Fibroblast of villous mesenchyme (primary cell): ENCODE measurements at regions not wholly inside any gene's neighbourhood (a gene's known extent, or its start where the extent isn't known, plus 50 kb on each side); places are given as distances from the start of the nearest gene placed in this dataset.

Experiments used
- DNase-seq: peaks from one replicate; pipeline ENCODE4 v3.0.0-alpha.2; 2010; ENCODE audit warnings: low read depth
- H3K4me3 ChIP-seq: 2 replicates; pipeline ENCODE4 v1.5.1; 2011; ENCODE audit warnings: low read depth, mild to moderate bottlenecking, low read length
- TF ChIP-seq, protein P1 (sequence below): IDR thresholded peaks from 2 replicates; pipeline ENCODE4 v1.5.1; 2012; ENCODE audit warnings: low read depth, mild to moderate bottlenecking, low read length; ENCODE audit not compliant: insufficient read depth

DNA sequence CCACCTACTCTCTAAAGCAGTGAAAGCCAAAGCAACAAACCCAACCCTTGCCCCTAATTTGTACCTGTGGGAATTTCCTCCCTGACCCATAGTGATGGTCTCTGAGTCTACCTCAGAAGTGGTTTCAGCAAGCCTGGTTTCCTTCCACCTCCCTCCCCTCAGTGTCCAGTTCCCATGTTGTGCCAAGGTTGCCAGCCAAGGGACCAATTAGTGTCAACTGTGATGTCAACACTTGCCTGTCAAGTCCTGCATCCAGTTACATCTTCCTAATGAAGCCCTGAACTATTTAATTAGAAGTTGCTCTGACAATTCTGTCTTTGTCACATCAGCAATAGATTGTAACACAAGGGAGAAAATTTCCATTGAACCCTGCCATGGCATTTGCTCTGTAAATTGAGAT is 194.4 kb upstream of the CCDC196 start:
- TF ChIP-seq, protein P1, sequence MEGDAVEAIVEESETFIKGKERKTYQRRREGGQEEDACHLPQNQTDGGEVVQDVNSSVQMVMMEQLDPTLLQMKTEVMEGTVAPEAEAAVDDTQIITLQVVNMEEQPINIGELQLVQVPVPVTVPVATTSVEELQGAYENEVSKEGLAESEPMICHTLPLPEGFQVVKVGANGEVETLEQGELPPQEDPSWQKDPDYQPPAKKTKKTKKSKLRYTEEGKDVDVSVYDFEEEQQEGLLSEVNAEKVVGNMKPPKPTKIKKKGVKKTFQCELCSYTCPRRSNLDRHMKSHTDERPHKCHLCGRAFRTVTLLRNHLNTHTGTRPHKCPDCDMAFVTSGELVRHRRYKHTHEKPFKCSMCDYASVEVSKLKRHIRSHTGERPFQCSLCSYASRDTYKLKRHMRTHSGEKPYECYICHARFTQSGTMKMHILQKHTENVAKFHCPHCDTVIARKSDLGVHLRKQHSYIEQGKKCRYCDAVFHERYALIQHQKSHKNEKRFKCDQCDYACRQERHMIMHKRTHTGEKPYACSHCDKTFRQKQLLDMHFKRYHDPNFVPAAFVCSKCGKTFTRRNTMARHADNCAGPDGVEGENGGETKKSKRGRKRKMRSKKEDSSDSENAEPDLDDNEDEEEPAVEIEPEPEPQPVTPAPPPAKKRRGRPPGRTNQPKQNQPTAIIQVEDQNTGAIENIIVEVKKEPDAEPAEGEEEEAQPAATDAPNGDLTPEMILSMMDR = no peak
- no peak for DNase-seq
- H3K4me3 ChIP-seq = no peak overlapping the region

DNA sequence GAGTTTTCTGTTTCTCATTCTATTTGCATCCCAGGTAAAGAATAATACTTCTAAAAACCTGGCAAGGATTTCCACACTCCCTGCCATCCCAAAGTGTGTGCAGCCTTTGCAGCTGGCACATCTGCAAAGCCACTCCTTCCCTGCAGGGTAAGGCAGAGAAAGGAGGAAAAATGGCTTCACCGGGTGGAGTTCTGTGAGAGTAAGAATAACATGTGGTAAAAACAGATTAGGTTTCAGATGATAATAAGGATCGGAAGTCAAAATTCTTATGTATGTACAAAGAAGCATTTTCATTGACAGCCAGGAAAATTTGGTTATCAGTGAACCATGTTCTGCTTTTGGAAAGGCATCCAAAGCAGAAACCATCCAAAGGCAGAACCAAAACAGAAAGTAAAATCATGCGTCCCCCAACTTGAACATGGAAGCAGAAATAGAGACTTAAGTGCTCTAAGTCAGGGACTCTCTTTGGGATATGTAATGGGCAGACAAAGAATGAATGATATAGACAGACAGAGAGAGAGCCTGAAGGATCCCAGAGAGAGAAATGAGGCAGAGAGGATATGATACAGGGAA is 192.6 kb upstream of the CCDC196 start:
- DNase-seq = no peak
- TF ChIP-seq, protein P1 = no peak
- no peak overlapping the region for H3K4me3 ChIP-seq

DNA sequence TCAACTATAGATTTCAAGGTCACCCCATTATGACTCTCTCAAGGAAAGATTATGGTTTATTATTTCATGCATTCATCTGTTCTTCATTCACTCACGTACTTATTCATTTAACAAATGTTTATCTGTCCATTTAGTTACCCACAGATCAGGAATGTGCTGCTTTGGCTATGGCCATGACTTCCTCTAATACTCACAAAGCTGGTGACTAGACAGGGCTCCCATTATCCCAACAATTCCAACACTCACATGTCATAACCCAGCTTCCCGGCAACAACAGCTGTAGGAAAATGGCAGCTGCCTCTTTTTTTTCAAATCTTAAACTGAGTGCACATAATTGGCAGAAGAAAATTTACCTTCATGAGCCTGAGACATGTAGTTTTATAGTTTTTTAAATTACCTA is 190.8 kb upstream of the CCDC196 start:
- no peak overlapping the region for H3K4me3 ChIP-seq
- TF ChIP-seq, protein P1 = no peak
- DNase-seq = no peak

DNA sequence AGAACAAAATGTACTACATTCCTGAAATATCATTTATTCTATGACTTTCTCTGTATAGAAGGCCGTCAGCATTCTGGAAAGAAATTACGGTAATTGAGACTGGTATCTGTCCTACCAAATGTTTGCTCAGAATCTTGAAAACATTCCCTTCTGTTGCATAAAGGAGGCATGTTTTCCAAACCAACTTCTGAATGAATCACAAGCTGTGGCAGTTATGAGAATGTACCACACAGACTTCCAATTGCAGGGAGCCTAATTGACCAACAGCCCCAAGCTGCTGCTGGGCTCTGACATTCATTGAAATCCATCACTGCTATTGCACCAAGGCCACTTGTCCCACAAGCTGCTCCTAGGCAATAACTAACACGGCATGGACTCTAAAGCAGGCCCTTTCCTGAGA is 185.3 kb upstream of the CCDC196 start:
- H3K4me3 ChIP-seq = no peak overlapping the region
- TF ChIP-seq, protein P1 = no peak
- no peak for DNase-seq

DNA sequence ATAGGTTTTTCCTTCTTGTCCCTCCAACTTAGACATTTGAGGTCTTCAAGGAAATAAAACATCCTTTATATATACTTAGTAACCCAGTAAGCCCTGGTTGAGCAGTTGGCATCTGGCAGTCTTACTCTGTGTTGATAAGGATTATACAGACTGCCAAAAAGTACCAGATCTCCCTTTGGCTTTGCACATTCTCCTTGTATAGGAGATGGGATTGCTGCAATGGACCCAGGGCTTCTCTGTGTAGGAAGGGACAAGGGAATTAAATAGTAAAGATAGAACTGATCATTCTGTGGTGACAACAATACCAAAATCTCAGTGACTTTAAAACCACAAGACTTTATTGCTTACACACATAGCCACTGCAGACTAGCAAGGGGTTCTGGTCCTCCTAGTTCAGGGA is 180.1 kb upstream of the CCDC196 start:
- TF ChIP-seq, protein P1 = no peak
- H3K4me3 ChIP-seq = no peak overlapping the region
- no peak for DNase-seq

DNA sequence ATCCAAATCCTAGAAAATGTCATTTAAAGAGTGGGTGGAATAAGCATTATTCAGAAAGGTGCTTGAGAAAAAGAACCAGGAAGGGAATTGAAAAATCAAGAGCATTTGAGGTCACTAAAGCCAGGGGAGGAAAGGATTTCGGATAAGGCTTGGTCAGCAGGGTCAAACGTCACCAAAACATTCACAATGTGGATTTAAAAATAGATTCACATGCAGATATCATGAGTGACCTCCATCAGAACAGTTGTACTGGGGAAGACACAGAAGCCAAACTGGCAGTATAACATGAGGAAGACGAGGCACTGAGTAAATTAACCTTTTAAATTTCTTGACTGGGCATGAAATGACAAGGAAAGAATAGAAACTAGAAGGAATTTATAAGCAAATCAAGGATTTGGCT is 175.1 kb upstream of the CCDC196 start:
- no peak for DNase-seq
- TF ChIP-seq, protein P1 = no peak

DNA sequence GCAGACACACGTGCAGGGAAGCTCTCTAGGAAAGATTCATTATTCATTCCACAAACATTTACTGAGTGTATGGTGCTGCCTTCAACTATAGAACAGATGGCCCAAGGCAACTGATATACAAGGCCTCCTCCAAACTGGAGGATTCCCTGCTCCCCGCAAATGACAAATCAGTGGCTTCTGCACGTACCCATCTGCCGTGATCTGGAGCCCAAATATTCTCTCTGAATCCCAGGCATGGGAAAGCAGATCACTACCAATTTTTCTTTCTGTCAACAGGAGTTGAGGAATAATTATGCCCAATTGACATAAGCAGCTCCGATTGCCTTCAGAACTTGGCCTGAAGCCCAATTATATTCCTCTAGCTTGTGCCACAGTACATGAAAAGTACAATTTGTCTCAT is 174.2 kb upstream of the CCDC196 start:
- no peak for DNase-seq
- TF ChIP-seq, protein P1 = no peak
- no peak overlapping the region for H3K4me3 ChIP-seq

More for the DNA sequence above, 175.1 kb upstream of the CCDC196 start:
- no peak overlapping the region for H3K4me3 ChIP-seq
